ENCODE measurements at regions not wholly inside any gene's neighbourhood (a gene's known extent, or its start where the extent isn't known, plus 50 kb on each side); places are given as distances from the start of the nearest gene placed in this dataset.
A peak's percentile ranks its signal among the peaks of the same experiment; 100 is the strongest.
"Not testable (repeated sequence)": the region's sequence is repeated elsewhere in the genome, so short reads cannot be mapped to it uniquely, and the experiment has no call there.

DNA sequence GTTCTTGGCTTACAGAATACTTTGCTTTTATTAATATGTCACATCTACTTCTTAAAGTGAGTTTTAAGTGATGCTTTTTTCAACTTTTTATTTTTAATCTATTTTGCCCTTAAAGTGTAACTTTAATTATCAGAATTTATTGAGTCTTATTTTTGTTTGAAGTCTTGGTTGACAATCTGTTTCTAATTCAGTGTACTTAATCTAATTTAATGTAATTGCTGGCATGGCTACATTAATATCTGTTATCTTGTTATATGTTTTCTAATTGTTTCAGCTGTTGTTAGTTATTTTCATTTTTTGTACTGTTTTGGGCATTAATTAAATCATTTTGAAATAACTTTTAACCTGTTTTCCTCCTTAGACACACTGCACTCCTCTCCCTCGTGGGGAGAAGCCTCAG is 558.7 kb upstream of the EYS start:
- DNase-seq (ENCODE audit: low spot score): no peak

DNA sequence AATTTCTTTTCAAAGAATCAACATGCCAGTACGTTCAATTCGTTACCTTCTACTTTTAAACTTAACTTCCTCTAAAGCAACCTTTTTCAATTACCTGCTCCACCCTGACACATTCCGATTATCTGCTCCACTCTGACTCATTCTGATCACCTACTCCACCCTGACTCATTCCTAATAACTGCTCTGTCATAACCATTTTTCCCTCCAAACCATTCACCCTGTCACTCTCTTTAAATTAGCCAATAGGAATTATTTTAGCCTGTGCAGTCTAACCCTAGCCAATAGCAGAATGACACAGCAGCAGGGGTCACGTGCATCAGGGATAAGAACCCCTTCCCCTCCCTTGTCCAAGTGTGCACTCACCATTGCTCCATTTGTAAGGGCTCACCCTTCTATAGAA is 557.4 kb upstream of the EYS start:
- peak; percentile 35 for DNase-seq (ENCODE audit: low spot score)

- DNase-seq (ENCODE audit: low spot score): not testable (repeated sequence)
Measured at GRCh38 chr6:66258731-66259487, 551.9 kb upstream of the EYS start.

DNA sequence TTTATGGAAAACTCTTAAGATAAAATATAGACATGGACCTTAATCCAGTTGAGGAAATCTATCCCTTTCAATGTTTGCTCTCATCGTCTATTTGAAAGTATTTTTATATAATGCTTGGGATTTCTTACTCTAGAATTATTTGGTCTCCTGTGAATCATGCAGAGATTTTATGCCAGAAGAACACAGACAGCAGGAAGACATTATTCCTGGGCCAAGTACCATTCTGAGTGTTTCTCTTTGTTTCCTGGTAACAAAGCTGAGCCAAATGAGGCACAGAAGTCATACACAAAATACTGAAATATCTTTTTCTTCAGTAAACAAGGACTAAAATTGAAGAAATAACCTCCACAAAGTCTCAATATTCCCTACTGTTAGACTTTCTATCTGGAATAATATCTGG is 538.2 kb upstream of the EYS start:
- no peak for DNase-seq (ENCODE audit: low spot score)

- DNase-seq (ENCODE audit: low spot score): no peak
Measured at GRCh38 chr6:66238851-66239250, 531.8 kb upstream of the EYS start.

- no peak for DNase-seq (ENCODE audit: low spot score)
Measured at GRCh38 chr6:66232890-66233289, 525.9 kb upstream of the EYS start.

GRCh38 chr6:66230591-66230990 is 523.6 kb upstream of the EYS start:
- no peak for DNase-seq (ENCODE audit: low spot score)

DNA sequence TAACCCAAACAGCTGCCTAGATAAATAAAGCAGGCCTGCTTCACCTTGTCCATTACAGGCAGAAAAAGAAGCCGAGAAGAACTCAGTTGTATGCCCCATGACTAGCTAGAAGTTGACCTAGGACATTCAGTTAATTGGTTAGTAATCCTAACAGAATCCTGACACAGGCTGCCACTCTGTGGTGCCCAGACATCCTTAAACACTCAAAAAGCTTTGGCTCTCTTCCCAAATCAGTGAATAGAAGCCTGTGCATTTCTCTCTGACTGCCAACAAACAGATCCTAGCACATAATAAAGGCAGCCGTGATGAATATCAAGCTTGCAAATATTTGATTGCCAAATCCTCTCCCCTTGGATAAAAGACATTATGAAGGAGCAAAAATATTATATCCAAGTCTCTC is 519.1 kb upstream of the EYS start:
- DNase-seq (ENCODE audit: low spot score): no peak

GRCh38 chr6:66210964-66211363 is 503.9 kb upstream of the EYS start:
- no peak for DNase-seq (ENCODE audit: low spot score)

GRCh38 chr6:66200390-66200789 is 493.4 kb upstream of the EYS start:
- no peak for DNase-seq (ENCODE audit: low spot score)

DNA sequence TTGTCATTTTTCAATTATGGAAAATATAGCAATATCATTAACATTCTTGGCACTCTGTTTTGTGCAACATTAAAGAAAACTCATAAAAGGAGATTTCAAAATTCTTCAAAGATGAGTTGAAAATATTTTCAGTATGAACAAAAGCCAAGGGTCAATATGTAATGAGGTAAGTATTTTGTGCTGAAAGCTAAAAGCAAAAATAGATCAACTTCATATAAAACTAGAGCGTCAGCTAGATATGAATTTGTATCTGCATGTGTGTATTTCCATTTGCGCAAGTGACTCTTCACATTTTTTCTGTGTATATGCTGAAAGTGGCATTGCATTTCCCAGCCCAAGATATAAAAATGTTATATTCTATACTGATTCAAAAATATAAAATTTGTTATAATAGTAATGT is 492.1 kb upstream of the EYS start:
- DNase-seq (ENCODE audit: low spot score): no peak

DNA sequence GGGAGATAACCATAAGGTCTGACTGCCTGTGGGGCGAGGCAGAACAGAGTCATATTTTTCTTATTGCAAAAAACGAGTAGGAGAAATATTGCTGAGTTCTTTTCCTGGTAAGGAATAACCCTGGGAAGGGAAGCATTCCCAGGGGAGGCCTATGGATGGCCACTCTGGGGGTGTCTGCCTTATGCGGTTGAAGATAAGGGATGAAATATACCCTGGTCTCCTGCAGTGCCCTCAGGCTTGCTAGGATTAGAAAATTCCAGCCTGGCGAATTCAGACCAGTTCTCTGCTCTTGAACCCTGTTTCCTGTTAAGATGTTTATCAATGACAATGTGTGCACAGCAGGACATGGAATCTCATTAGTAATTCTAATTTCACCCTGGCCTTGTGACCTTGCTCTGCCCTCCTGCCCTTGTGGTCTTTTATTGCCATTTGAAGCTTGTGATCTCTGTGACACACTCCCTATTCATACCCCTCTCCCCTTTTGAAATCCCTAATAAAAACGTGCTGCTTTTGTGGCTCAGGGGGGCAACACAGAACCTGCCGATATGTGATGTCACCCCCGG is 491.1 kb upstream of the EYS start:
- DNase-seq (ENCODE audit: low spot score): no peak

DNA sequence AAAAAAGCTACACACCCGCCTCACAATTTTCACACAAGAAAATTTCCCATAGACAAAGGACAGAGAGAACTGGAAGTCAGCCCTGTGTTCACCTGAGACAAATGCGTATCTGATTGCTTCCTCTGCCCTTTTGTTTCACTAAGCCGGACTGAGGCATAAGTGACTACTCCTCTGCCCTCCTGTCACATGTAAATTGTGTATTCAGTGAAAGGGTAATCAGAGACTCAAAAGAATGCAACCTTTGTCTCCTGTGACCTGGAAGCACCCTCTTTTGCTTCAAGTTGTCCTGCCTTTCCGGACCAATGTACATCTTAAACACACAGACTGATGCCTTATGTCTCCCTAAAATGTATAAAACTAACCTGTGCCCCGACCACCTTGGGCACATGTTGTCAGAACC is 483.8 kb upstream of the EYS start:
- DNase-seq (ENCODE audit: low spot score): no peak

GRCh38 chr6:66189915-66190314 is 482.9 kb upstream of the EYS start:
- DNase-seq (ENCODE audit: low spot score): no peak

GRCh38 chr6:66186756-66187155 is 479.7 kb upstream of the EYS start:
- DNase-seq (ENCODE audit: low spot score): no peak

- DNase-seq (ENCODE audit: low spot score): no peak
Measured at GRCh38 chr6:66184091-66184490, 477.1 kb upstream of the EYS start.

DNA sequence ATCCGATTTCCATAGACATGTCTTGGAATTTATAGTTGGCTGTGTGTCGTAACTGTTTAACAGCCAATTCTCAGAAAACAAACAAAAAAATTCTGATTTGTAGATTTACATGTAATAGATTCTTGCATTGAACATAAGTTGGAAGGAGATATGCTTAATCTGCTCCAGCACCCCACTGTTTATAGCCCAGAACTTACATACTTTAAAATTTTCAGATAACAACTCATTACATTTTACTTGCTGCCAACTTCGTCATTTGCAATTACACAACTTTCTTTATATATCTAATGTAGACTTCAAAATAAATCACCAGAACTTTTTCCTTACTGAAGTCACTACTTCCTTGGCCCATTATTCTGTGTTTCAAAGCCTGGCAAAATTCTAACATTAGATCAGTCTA is 472.3 kb upstream of the EYS start:
- DNase-seq (ENCODE audit: low spot score): no peak

DNA sequence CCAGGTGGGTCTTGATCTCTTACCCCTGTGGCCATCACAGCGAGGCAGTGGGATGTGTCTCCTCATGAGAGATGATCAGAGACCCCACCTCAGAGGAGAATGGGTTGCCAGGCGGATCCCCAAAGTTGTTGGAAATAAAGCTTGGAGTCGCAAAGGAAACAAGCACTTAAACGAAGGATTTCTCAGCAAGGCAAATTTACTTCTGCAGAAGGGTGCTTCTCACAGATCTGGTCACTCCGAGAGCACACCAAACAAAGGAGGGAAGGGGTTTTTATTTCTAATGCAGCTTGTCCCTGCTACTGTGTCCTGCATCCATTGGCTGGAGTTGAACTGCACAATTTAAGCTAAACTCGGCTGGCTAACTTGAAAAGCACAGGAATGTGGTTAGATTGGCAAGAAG is 466.6 kb upstream of the EYS start:
- DNase-seq (ENCODE audit: low spot score): no peak

GRCh38 chr6:66166713-66167112 is 459.7 kb upstream of the EYS start:
- not testable (repeated sequence) for DNase-seq (ENCODE audit: low spot score)

- peak; percentile 53 for DNase-seq (ENCODE audit: low spot score)
Measured at GRCh38 chr6:66161546-66162108, 454.6 kb upstream of the EYS start.

GRCh38 chr6:66159937-66160336 is 452.9 kb upstream of the EYS start:
- DNase-seq (ENCODE audit: low spot score): no peak

GRCh38 chr6:66153247-66153646 is 446.2 kb upstream of the EYS start:
- no peak for DNase-seq (ENCODE audit: low spot score)

GRCh38 chr6:66149132-66149531 is 442.1 kb upstream of the EYS start:
- no peak for DNase-seq (ENCODE audit: low spot score)

- DNase-seq (ENCODE audit: low spot score): no peak
Measured at GRCh38 chr6:66145867-66146266, 438.8 kb upstream of the EYS start.
